ENCODE measurements at regions not wholly inside any gene's neighbourhood (a gene's known extent, or its start where the extent isn't known, plus 50 kb on each side); places are given as distances from the start of the nearest gene placed in this dataset.

- TF ChIP-seq CTCF (IDR thresholded peaks at IDR 0.05; ENCODE audit: borderline replicate concordance, extremely low read depth, low read length, poor library complexity, severe bottlenecking) (no peak), EZH2 (IDR thresholded peaks at IDR 0.05; ENCODE audit: borderline replicate concordance, low read depth, low read length, severe bottlenecking) (no peak)
Observed at GRCh38 chr6:88232753-88233152, 66.6 kb upstream of the CNR1 start.

All from DND-41 (cell line).